Hindlimb muscle (tissue), 1 donor: ENCODE measurements at regions not wholly inside any gene's neighbourhood (a gene's known extent, or its start where the extent isn't known, plus 50 kb on each side); places are given as distances from the start of the nearest gene placed in this dataset.

Experiments used
- DNase-seq: peaks from one replicate; pipeline ENCODE4 v3.0.0-alpha.2; 2013

DNA sequence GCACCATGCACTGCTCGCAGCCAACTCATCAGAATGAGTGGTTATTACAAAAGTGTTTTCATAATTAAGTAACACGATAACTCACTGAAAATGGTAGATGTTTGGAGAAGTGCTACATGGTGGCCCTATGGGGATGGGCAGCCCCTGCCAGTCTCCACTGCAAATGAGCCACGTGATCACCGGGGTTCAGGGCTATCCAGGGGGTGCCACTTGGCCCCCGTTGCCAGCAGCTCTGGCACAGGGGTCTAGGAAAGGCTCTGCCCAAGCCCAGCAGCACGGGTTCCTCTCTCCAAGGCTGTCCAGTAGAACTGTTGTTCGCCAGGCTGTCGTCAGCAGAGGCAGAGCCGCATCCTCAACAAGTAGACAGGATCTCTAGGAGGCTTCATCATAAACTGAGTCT, 382.1 kb upstream of the B3GAT1 start:
- DNase-seq = no peak

DNA sequence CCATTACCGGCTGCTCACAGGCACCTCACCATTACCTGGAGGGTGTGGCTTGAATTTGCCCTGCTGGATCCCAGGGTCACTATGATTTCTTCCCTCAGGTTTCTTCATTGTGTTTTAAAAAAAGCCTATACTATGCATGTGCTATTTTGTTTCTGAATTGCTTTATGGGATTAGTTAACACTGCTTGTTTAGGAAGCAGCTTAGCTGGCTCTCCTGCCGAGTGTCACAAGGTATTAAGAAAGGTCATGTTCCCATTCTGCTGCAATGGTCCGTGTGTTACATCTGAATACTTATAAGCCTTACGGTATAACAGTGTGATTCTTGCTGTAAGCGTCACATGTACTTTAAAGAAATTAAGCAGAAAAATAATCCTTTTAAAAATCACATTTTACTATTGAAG, 380.6 kb upstream of the B3GAT1 start:
- no peak for DNase-seq

DNA sequence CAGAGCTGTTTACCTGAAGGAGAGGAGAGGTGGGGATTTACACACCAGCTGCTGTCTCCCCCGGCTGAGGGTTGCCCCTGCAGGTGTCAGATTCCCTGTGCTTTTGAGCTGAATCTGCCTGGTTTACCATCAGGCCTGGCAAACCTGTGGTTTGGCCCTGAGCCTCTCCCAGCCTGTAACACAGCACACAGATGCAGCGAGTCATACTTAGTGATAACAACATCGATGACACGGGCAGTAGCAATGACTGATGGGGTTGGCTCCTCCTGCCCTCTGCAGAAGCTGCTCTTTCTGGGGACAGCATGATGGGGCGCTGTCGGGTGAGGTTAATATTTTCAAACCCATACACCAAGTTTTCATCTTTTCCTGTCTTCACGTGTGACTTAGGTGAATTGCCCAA, 380.0 kb upstream of the B3GAT1 start:
- no peak for DNase-seq

- no peak for DNase-seq
Measured at GRCh38 chr11:134791102-134791501, 379.1 kb upstream of the B3GAT1 start.

- no peak for DNase-seq
Measured at GRCh38 chr11:134789104-134789503, 377.1 kb upstream of the B3GAT1 start.

- DNase-seq = no peak
Measured at GRCh38 chr11:134786636-134787035, 374.6 kb upstream of the B3GAT1 start.

GRCh38 chr11:134785660-134786284, 373.7 kb upstream of the B3GAT1 start:
- no peak for DNase-seq

DNA sequence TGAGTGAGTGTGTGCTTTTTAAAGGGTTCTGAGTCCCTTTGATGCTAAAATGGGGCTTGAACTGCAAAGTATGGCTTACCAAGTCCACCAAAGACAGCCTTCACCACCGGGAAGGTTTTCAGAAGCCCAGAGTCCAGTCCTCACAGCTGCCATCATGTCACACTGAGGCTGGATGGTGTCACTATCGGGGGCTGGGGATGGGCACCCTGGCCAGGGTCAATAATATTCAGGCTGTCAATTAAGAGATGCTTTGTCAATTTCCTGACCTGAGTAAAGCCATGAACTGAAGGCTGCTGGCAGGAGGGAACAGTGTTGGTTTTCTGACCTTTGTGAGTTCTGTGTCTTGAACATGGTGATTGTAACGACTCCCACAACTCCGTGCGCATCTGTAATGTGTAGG, 373.0 kb upstream of the B3GAT1 start:
- no peak for DNase-seq

DNA sequence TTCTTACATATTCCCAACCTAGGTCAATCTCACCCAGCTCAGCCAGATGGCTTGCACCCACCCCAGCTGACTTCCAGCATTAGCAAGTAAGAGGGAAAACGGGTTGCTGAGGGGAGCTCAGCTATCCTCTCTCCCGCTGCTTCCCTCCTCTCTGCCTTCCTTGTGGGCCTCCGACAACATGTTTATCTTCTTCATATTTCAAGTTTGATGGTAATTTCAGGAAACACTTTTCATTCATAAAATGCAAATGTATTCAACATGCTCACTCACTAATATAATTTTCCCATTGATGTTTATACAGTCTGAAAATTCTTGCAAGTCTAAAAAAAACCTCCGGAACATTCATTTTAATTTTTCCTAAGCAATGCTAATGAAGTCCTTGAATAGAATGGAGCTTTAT, 372.5 kb upstream of the B3GAT1 start:
- DNase-seq = no peak

- no peak for DNase-seq
Measured at GRCh38 chr11:134784046-134784445, 372.0 kb upstream of the B3GAT1 start.

GRCh38 chr11:134783234-134783633, 371.2 kb upstream of the B3GAT1 start:
- DNase-seq = no peak

DNA sequence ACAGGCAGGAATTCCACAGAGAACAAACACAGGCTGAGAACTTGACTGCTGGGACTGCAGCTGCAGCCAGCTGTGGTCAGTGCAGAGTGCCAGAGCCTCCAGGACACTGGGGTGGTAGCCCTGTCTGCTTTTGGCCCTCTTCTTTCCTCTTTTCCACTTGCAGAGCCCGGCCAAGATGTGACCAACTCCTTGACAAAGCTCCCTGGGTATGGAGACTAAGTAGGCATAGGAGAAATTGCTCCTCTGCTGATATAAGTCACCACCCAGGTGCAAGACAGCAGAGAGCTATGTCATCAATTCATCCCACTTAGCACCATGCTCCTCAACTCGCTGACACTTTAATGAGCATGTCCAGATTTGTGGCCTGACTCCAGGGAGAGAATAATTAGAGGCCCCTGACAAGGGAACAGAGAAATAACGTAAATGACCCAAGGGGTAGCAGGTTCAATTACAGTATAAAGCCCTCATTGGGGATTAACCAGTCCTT, 369.4 kb upstream of the B3GAT1 start:
- DNase-seq = no peak

- DNase-seq = no peak
Measured at GRCh38 chr11:134780486-134781147, 368.6 kb upstream of the B3GAT1 start.

GRCh38 chr11:134779179-134779578, 367.1 kb upstream of the B3GAT1 start:
- DNase-seq = no peak

DNA sequence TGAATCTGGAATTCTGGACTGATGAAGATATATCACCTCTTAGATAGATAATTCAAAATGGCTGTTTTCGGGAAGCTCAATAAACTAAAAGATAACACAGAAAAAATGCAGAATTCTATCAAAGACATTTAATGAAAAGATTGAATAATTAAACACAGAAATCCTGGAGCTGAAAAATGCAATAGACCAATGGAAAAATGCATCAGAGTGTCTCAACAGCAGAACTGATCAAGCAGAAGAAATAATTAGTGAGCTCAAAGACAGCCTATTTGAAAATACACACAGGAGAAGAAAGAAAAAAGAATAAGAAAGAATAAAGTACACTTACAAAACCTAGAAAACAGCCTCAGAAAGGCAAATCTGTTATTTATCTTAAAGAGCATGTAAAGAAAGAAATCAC, 356.4 kb upstream of the B3GAT1 start:
- no peak for DNase-seq

GRCh38 chr11:134765565-134765964, 353.5 kb upstream of the B3GAT1 start:
- DNase-seq = no peak

- no peak for DNase-seq
Measured at GRCh38 chr11:134764966-134765365, 352.9 kb upstream of the B3GAT1 start.

GRCh38 chr11:134764367-134764766, 352.3 kb upstream of the B3GAT1 start:
- no peak for DNase-seq

DNA sequence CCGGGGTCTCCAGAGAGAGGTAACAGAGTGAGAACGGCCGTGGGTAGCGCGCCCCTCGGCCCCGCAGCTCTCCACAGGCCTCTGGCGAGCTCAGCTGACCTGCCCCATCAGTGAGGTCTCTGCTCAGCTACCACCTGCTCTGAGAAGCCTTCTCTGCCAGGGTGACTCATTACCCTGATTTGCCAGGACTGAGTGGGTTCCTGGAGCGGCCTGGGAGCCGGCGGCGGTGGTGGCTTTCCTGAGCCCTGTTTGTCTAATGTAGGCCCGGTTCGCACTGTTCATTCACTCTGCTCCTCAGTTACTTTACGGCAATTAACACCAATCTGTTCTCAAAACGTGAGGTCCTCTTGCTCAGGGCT, 351.0 kb upstream of the B3GAT1 start:
- DNase-seq = no peak

DNA sequence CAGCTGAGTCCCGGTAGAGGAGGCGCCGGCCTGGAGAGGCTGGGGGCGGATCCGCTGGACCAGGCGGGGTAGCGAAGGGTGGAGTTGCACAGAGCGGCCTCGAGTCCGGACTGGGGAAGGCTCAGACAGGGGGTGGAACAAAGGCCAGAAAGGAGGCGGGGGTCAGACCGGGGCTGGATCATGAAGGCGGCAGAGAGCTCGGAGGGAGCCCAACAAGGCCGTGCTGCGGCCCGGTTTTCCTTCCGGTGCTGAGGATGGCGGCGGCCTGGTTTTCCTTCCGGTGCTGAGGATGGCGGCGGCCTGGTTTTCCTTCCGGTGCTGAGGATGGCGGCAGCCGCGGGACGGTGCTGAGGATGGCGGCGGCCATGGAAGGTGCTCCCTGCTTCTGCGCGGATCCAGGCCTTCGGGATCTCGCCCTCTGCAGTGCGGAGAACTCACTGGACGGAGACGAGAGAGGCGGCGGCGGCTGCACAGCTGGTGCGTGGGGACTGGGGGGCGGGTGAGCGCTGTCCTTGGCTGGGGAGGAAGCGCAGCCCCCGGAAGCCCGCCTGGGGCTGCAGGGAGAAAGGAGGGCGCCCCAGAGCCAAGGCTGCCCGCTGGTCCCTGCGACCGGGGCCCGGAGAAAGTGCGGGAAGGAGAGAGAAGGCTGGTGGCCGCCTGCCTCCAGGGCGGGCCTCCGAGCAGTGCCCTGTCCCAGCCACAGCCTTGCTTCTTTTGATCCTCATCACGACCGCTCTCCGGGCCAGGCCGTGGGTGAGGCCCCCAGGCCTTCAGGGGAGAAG, 350.4 kb upstream of the B3GAT1 start:
- DNase-seq = no peak

DNA sequence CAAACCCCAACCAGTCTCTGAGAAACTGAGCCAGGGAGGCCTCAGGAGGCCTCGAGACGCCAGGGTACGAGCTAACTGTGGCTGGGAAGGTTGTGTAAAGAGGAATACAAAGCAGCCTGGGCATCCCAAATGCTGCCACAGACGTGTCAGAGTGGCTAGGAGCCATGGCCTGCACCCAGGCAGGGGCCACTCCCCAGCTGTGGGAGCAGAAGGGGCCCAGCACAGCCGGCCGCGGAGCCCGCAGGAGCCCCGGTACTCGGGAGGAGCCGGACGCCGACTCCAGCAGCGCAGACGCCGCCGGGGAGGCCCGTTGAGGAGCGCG, 349.8 kb upstream of the B3GAT1 start:
- DNase-seq = no peak

DNA sequence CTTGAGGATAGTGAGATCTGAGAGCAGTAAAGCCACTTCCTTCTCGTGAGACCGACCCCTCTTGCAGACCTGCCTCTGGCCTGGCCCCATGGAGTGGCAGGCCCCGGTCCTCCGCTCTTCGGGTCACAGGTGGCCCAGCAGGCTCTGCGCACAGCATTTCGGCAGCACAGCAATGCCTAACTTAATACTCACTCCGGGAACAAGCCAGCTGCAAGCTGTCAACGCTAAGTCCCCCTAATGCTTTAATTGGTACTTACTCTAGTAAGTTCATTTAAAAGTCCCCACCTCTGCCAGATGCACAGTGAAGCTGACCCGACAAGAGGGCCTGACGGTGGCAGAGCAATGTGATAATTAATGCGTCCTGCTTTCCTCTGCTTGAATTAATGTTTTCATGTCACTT, 349.3 kb upstream of the B3GAT1 start:
- no peak for DNase-seq

- DNase-seq = no peak
Measured at GRCh38 chr11:134760957-134761356, 348.9 kb upstream of the B3GAT1 start.

GRCh38 chr11:134760299-134760698, 348.3 kb upstream of the B3GAT1 start:
- no peak for DNase-seq
